Activated CD4-positive, alpha-beta T cell treated with anti-CD3 and anti-CD28 coated beads, Interleukin-2, amount 50 U/mL, for 4 hours (primary cell): ENCODE measurements at regions not wholly inside any gene's neighbourhood (a gene's known extent, or its start where the extent isn't known, plus 50 kb on each side); places are given as distances from the start of the nearest gene placed in this dataset.

ENCODE experiments used
- DNase-seq, 2 experiments: peaks; one replicate each; pipeline ENCODE4 v3.0.0-alpha.2; 2020

DNA sequence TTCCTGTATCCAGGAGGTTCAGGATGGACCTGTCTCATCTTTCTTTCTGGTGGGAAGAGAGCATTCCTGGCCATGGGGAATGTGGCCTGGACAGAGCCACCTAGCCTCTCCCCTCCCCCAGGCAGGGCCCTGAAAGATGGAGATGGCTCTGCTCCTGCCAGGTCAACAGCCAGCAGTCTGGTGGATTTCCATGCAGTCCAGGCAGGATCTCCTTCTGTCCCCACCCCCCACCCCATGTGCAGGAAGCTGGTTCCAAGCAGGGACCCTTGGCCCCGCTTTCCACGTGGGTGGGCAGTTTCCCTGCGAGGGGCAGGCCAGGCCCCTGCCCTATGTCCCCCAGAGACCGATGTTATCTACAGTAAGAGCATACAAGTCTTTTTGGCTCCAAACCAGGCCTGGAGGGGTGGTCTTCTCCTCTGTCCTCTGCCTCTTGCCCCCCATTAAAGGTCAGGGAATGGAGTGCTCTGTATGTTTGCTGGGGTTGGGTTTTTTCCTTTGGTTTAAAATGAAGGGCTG lies 240.5 kb downstream of the SEC14L1 start:
- no peak for DNase-seq

DNA sequence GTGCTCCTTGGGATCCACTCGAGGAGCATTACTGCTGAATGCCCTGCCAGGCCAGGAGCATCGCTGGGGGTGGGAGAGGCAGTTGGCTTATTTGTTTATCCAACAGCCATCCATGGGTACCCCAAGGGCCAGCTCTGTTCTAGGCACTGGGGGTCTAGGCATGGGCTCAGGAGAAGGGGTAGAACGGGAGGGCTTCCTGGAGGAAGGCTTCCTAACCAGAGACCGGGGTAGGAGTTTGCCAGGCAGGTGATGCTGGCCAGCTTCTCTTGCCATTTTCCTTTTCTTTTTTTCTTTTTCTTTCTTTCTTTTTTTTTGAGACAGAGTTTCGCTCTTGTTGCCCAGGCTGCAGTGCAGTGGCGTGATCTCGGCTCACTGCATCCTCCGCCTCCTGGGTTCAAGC lies 241.0 kb downstream of the SEC14L1 start:
- no peak for DNase-seq

DNA sequence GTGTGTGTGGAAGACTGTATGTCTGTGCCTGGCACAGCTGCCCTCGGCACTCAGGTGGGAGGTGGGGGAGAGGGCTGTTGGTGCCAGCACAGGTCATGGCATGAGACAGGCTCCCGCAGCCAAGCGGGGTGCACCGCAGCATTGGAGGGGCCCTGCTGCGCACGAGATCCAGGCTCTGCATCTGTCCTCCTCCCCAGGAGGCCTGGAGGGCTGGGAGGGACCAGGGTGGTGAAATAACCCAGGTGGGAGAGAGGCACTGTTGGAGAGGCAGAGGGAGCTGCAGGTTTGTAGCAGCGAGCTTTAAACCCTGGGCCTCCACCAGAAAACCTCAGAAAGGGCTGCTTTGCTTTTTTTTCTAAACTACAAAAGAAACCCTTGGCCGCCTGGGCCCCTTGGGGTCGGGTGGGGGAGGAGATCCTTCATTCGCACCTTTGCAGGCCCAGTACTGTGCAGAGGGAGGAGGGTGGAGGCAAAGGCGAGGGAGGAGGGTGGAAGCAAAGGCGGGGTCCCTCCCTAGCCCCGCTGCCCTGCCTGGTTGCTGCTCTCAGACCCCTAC lies 241.7 kb downstream of the SEC14L1 start:
- DNase-seq, result no peak

DNA sequence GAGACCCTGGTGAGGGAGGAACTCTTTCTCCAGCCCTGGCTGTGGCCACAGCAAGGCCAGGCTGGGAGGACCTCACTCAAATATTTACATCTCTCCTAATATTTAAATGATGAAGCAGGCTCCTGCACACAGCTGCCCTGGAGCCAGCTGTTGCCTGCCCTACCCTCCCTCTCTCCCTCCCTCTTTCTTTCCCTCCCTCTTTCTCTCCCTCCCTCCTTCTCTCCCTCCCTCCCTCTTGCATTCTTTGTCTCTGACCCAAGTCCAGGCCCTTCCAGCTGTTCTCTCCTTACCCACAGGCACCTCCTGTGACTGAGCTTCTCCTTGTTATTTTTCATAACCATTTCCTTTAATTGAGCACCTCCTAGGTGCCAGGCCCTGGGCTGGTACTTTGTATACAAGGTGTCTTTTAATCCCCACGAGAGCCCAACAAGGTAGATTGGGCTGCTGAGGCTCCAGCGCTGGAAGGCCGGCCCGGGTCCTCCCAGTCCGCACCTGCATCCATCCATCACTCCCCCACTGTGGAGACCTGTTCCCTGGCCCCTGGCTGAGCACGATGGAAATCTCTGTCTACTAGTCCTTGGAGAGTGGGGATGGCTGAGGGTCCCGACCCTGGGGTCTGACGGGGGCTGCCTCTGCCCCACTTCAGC lies 242.3 kb downstream of the SEC14L1 start:
- DNase-seq, result no peak

DNA sequence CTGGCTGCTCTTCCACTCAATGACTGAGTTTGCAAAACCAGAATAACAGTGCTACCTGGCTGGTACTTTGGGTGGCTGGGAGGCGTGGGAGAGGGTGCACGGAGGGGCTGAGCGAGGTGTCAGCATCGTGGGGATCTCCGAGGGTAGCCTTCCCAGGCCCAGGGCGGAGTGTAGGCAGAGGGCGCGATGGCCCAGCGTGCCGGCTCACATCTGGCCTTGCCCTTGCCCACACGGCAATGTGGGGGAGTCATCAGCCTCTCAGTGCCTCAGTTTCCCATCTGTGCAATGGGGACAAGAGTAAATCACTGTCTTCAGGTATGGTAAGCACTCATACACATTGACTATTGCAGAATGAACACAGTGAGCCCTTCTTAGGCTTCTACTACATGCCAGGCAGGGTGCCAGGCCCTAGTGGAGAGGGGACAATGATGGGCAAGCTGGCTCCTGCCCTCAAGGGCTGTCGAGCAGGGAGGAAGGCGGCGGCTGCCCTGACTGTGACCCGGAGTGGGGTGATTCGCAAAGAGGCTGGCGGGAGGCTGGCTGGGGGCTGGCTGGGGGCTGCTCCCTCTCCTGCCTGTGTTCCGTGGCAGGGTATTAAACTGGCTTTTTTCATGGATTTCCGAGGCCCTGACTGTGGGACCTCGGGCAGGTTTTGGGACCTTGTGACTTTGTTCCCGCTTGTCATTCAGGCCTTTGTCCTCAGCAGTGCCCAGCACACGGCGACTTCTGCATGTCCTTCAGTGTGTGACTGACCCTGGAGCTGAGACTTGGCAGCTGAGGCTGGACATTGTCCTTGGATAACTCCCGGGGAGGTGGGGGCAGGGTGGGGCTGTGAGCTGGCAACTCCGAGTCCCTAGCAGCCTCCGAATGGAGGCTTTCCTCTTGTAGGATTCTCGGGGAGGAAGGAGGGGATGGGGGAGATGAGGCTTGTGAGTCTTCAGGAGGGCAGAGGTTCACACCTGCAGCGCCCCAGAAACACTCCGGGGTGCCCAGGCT lies 243.1 kb downstream of the SEC14L1 start:
- no peak for DNase-seq

DNA sequence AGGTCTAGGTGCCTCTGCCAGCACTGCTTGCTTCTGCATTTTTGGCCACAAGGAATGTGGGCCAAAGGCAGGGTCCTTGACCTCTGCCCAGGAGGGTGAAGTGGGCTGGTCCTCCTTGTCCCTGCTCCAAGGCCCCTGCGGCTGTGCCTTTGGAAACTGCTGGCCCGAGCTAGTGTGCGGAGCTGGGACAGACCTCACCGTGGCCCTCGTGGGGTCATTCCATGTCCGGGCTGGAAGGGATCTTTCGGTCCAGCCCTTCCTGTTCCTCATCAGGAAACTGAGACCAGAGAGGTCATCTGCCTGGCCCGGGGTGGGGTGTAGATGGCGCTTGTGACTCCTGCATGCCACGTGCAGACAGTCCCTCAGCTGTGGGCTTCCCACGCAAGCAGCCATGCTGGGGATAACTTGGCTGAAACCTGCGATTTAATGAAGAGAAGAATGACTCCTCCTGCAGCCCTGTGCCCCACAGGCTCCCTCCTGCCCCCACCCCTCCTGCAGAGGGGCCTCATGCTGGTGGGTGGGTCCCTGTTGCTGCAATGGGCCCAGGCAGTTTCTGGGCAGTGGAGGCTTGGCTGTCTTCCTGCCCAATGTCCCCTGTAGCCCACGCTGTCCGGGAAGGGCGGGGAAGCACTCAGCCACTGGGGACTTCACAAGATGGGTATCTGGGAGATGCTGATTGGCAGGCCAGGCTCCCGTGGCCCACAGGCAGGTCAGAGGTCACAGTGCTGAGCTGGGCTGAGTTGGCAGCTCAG lies 245.2 kb downstream of the SEC14L1 start:
- no peak for DNase-seq

DNA sequence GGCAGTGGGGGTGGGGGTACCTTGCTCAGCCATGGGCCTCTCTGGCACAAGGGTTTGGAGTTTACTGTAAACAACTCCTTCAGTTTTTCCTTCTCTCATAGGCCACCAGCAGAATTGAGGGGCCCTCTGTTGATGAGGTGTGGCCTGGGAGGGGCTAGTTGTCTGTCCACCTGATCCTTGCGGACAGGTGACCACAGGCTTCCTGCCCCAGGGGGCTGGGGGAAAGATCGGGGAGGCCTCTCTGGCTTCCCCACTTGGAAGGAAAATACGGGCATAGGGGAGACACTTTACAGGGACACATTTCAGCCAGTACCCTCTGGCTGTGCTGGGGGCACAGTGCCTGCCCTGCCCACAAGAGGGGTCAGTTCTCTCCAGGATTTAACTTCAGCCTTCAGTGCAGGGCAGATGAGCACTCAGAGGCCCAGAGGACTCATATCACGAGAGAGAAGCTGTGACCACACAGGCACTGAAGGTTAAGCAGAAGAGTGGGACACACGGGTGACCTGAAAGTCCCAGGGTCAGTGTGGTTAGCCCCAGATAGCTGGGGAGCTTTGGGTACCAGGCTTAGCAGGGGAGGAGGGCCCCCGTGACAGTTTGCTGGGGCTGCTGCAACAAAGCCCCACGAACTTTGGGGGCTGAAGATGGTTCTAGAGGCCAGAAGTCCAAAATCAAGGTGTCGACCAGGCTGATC lies 245.9 kb downstream of the SEC14L1 start:
- DNase-seq, result no peak

DNA sequence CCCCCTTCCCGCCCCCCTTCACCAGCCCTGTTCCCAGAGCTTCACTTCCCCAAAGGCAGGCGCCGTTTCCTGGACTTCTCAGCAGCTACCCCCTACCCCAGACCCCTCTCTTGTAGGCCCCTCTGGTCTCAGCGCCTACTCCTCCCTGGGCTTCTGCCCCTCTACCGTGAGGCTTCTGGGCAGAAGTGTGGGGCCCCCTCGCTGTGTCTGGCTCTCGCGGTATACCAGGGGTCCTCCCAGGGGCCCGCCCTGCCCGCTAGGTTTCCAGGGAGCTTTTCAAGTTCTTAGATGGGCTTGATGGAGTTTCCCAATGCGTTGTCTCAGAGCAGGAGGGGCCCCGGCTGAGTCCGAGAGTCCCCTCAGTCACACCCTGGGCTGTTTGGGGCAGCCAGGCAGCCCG lies 247.1 kb downstream of the SEC14L1 start:
- no peak for DNase-seq

DNA sequence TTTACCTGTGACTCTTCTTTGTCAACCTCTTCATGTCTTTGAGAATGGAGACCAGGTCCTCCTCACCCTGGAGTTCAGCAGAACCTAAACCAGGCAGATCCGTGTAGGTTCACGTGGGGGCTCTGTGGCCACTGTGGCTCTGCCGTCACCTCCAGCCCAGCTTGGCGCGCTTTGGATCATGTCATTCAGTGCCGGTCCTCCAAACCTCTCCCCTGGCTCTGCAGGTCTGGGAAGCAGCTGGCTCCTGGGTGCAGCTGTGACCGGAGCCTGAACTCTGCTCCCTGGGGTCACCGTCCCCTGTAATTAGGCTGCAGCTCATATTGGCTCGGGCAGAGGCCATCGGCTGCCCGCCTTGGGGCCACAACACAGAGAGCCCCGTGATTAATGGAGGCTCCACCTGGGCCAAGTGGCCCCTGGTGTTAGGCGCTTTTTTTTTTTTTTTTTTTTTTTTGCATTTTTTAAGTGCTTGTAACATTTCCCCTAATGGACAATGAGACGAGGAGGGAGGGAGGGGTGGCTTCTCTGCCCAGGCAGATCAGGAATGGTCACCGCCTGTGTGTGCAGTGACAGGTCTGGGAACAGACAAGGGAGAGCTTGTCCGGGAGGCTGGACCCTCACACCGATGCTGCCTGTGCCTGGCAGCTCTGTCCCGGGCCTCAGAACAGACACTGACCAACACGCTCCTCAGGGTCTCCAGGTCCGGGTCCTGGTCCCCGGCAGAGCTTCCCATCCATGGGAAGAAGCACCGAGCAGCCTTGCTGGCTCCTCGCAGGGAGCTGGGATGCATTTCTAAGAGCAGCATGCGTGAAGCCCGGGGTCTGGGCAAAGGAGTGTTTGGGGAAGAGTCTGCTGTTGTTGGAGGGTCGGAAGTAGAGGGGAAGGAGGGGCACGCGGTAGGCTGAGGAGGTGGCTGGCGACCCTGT lies 247.9 kb downstream of the SEC14L1 start:
- DNase-seq, result no peak

DNA sequence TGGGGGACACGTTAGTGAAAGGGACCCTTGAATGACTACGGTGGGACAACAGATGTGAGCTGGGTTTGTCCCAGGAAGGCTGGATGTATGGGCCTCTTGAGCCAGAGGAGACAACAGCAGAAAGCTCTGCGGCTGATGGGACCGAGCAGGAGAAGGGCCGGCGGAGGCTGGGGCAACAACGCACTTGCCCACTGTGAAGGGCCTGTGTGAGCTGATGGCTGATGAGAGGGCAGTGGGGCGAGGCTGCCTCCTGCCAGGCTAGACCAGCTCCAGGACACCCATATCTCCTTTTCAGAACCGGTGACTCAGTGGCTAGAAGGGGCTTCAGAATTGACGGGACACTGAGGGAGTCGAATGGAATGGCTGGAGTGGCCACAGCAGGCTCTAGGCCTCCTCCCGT lies 250.1 kb downstream of the SEC14L1 start:
- no peak for DNase-seq

DNA sequence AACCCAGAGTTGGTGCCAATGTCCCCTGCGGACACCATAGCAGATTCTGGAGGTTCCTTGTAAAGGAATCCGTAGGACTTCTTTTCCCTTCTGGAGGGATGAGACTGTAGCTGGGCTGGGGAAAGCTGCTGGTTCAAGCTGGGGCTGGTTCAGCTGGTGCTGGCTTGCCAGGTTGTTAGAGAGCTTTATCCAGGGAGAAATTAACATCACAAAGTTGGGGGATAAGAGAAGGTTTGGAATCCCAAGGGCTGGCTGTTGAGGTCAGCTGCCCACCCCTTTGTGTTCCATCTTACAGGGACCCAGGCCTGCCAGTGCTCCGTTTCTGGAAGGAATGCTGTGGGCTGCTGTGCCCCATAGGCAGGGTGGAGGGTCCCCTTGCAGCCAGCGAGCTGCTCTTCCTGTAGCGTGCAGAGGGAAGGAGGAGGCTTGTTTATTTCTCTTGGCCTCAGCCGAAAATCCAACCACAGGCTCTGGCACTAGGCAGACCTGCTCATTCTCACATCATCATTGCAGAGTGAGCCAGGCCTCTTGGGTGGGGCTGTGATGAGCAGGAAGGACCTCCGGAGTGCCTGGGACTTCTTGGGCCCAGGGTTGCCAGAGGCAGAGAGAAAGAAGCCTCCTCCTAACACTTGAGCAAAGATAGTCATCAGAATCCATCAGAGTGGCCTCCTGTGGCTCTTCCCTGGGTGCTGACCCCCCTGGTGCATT lies 251.1 kb downstream of the SEC14L1 start:
- no peak for DNase-seq

DNA sequence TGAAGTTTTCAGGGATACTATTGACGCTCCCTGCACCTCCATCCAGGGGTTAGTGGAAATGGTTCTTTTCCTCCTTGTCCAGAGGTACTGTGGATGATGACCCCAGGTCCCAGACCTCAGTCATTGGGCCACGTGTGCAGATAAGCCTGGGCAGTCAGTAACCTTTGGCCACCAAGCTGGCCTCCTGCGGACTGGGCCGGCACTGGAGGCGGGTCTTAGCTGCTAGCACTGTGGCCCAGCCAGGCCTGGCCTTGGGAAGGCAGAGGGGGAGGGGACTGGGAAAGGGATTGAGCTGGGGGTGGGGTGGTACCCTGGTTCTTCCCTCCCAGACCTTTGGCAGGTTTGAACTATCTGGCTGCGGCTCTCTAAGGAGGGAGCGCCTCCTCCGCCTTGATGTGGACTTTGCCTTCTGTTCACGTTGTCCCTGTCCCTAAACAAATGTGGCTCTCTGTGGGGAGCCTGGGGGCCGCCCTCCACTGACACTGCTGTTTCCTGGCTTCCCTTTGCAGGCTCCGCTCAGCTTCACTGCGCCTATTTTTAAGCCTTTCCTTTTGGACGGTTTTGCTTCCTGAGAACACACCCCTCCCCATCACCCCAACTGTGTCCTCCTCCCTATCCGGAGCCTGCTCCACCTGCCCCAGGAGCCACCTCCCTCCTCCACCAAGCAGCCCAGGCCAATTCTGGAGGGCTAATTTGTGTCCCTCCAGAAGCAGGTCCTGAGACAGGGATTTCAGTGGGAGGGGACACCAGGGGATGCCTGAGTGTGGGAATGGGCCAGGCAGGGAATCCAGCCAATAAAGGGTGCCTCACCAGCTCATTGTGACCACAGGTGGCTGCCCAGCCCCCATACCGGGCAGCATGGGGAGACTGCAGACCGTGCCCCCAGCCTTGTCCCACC lies 251.9 kb downstream of the SEC14L1 start:
- DNase-seq, result no peak

DNA sequence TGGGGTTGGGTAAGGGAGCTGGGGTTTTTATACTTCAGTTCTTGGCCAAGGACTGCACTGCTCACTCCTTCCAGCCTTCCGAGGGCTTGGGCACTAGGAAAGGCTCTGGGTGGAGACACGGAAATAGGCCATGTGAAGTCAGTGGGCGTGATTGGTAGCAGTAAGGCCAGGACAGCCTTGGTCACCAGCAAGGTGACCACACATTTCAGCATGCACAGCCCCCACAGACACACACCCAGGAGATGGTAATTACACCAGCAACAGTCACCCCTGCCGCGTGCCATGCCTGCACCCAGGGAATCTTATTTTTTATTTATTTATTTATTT lies 252.5 kb downstream of the SEC14L1 start:
- DNase-seq, result no peak

DNA sequence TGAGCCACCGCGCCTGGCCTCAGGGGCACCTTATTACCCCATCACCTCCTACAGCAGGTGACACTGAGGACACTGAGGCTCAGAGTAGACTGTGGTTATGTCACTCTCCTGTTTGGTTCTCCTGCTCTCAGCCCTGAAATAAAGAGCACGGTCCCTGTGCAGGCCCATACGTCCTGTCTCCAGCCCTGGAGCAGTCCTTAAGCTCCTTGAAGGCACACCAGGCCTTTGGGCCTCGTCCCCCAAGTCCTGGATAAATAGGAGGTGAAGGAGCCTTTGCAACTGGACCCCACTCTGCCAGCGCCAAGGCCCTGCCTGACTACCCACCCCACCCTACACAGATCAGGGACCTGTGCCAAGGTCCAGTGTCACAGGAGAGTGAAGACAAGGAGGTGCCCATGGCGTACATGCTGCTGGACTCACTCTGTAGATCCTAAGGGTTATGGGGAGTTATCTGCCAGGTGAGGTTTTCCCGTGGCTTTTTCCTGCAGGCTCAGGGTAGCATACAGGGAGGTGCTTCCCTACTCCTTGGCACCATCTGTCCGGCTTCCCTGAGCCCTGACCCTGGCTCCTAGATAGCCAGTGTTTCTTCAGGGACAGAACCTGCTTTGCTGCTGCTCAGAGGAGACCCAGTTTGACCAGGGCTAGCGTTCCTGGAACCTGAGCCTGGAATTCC lies 253.2 kb downstream of the SEC14L1 start:
- no peak for DNase-seq

DNA sequence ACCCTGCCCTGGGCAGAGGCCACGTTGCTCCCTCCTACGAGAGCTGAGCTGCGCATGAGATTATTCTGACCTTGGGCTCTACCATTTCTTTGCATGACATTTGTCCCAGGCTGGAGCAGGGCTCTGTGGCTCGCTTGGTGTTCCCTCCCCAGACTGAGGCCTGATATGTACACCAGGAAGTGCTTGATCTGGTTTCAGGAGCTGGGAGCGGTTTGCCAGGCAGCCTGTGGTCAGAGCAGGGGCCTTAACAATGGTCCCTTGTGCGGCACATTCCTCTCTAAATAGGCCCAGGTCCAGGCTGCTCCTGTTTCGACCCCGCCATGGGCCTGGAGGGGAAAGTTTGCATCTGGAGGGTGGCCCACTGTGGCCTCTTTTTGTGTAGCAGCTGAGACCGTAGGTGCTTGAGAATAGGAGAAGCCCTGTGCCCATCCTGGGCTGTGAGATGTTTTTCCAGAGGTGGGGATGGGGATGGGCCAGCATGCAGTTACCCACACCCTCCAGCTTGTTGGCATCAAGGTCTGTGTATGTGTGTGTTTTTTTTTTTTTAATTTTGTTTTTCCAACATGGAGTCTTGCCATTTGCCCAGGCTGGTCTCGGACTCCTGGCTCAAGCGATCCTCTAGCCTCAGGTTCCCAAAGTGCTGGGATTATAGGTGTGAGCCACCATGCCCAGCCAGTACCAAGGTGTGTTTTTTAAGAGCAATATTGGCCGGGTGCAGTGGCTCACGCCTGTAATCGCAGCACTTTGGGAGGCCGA lies 253.9 kb downstream of the SEC14L1 start:
- no peak for DNase-seq

DNA sequence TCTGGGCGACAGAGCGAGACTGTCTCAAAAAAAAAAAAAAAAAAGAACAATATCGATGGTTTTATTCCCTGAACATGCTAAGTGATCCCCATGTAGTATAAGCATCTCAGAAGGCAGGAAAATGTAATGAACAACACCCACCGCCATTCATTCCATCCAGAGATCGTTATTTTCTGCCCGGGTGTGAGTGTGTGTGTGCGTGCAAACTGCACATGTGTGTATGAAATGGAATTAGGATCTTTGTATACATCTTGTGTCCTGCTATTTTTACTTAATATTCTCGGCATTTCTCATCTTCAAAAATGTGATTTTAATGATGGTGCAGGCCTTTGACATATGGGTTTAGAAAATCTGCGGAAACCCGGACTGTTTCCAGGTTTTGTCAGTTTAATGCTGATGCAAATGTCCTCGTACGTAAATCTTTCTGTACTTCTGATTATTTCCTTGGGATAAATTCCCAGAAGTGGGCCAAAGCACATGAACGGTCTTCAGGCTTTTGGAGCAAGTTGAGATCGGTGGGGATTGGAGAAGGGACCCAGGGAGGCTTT lies 254.8 kb downstream of the SEC14L1 start:
- no peak for DNase-seq

DNA sequence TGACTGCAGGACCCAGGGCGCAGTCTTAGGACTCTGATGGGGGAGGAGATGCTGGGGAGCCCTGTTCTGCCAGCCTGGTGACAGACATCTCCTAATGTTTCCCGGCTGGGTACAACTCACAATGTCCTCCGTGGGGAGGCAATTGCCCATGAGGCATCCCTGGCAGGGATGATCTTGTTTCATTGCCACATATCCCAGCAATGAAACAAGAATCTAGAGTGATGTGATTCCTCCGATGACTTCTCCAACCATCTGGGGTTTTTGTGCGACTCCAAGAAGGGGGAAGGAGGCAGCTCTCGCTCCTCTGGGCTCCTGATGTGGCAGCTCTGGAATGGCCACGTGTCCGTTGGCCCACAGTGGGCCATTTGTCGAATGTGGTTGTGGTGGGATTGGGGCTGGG lies 255.8 kb downstream of the SEC14L1 start:
- no peak for DNase-seq

DNA sequence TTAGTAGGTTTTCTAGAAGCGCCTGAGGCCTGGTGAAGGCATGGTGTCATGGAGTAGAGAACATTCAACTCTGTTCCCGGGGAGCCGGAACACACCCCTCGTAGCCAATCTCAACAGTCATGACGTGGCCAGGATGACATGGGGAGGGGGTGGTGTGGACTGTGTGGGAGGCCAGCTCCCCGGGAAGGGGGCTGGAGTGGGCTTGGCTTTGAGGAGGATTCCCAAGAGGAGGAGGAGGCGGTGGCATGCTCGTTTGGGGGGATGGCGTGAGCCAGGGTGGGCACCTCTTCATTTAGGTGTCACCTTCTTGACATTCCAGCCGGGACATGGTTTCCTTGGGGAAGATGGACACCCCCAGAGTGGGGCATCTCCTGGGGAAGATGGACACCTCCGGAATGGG lies 257.5 kb downstream of the SEC14L1 start:
- no peak for DNase-seq
